Cardiac fibroblast (primary cell): ENCODE measurements at regions not wholly inside any gene's neighbourhood (a gene's known extent, or its start where the extent isn't known, plus 50 kb on each side); places are given as distances from the start of the nearest gene placed in this dataset.

Experiments
- DNase-seq, 2 donors: peaks; one replicate each; pipeline versions ENCODE4 v3.0.0 to v3.0.0-alpha.2; 2010; ENCODE audit warnings: low read depth in 2 of 2
- H3K4me3 ChIP-seq, 2 donors: replicated peaks in 1 of 2; 1 replicate in 1 of 2; 2 replicates in 1 of 2; pipeline ENCODE4 v1.5.1; 2011; ENCODE audit warnings: low read depth in 2 of 2, low read length in 2 of 2, mild to moderate bottlenecking in 2 of 2, moderate library complexity in 1 of 2
- CTCF ChIP-seq: IDR thresholded peaks from one replicate; pipeline ENCODE4 v1.5.1; 2011; ENCODE audit warnings: low read depth, mild to moderate bottlenecking, low read length, inconsistent platforms

GRCh38 chr18:67261931-67262552 is 254.5 kb downstream of the DSEL start:
- no peak overlapping the region for H3K4me3 ChIP-seq
- DNase-seq: no peak
- TF ChIP-seq CTCF: no peak

DNA sequence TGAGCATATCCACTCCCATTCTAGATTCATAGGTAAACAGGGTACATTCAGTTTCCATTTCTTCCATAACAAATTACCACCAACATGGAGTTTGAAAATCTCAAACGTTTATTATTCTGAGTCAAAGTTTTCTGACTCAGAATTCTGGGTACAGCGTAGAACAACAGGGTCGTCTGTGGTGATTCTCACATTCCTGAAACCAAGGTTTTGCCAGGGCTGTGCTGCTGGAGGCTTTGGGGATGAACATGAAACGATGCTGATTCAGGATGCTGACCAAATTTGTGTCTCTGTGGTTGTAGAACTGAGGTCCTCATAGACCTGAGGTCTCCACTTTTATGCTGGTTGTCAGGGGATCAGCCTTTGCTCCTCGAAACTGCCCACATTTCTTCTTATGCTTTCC is 255.7 kb downstream of the DSEL start:
- TF ChIP-seq CTCF: no peak
- DNase-seq: peak in 1 of 2 donors; percentile 42
- no peak overlapping the region for H3K4me3 ChIP-seq

GRCh38 chr18:67250776-67251424 is 265.6 kb downstream of the DSEL start:
- H3K4me3 ChIP-seq: no peak overlapping the region
- no peak for TF ChIP-seq CTCF

GRCh38 chr18:67243799-67244587 is 272.5 kb downstream of the DSEL start:
- peak; percentile 33 to 49 for DNase-seq
- TF ChIP-seq CTCF: no peak
- peak overlapping the region in 1 of 2 donors; percentile 36 for H3K4me3 ChIP-seq

More at GRCh38 chr18:67250776-67251424, 265.6 kb downstream of the DSEL start:
- DNase-seq: no peak

DNA sequence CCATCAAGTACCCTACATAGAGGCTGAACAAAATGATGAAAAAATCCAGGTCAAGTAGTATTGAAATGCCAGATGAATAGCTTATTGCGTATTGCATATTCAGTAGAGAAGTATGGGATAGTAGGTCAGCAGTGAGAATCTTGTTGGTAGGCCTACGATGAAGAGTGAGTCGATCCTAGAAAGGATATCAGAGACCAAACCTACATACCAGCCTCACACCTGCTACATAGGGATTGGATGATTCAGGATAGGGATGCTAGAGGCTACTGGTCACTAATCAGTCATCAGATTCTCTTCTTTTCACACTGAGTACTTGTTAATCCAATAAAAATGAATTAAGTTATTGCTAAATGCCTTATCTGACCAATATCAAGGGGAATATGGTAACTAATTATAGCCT is 274.5 kb downstream of the DSEL start:
- DNase-seq: no peak
- no peak for TF ChIP-seq CTCF
- H3K4me3 ChIP-seq: no peak overlapping the region

- no peak for DNase-seq
- no peak for TF ChIP-seq CTCF
Measured at GRCh38 chr18:67241299-67241698, 275.2 kb downstream of the DSEL start.

More at GRCh38 chr18:67241299-67241698, 275.2 kb downstream of the DSEL start:
- no peak overlapping the region for H3K4me3 ChIP-seq
